ENCODE measurements at regions not wholly inside any gene's neighbourhood (a gene's known extent, or its start where the extent isn't known, plus 50 kb on each side); places are given as distances from the start of the nearest gene placed in this dataset.
A peak's percentile ranks its signal among the peaks of the same experiment; 100 is the strongest.

GRCh38 chr6:169904051-169904922 is 152.9 kb downstream of the ERMARD start:
- Mint-ChIP-seq H3K36me3 (ENCODE audit: insufficient read depth) (no peaks in the 10 kb centered on the region), H3K4me3 (ENCODE audit: low read depth) (no peak overlapping the region), H3K27ac (no peak overlapping the region), H3K9me3 (ENCODE audit: low read depth) (no peaks in the 10 kb centered on the region), H3K4me1 (ENCODE audit: low read depth) (peaks cover 4% of the 10 kb centered on the region), H3K27me3 (peaks cover 13% of the 10 kb centered on the region)
- no peak for DNase-seq (ENCODE audit: low spot score, unreplicated experiment)
- no peak for TF ChIP-seq CTCF (IDR thresholded peaks at IDR 0.05; ENCODE audit: unreplicated experiment)

GRCh38 chr6:169903122-169903521 is 151.7 kb downstream of the ERMARD start:
- TF ChIP-seq CTCF (IDR thresholded peaks at IDR 0.05; ENCODE audit: unreplicated experiment): no peak
- DNase-seq (ENCODE audit: low spot score, unreplicated experiment): no peak
- H3K9me3 Mint-ChIP-seq (ENCODE audit: low read depth): no peaks in the 10 kb centered on the region
- peaks cover 12% of the 10 kb centered on the region for H3K4me1 Mint-ChIP-seq (ENCODE audit: low read depth)
- H3K4me3 Mint-ChIP-seq (ENCODE audit: low read depth): no peak overlapping the region
- H3K27ac Mint-ChIP-seq: no peak overlapping the region
- peaks cover 16% of the 10 kb centered on the region for H3K27me3 Mint-ChIP-seq
- H3K36me3 Mint-ChIP-seq (ENCODE audit: insufficient read depth): no peaks in the 10 kb centered on the region

- Mint-ChIP-seq H3K4me3 (ENCODE audit: low read depth) (no peak overlapping the region), H3K27ac (no peak overlapping the region), H3K9me3 (ENCODE audit: low read depth) (no peaks in the 10 kb centered on the region), H3K36me3 (ENCODE audit: insufficient read depth) (no peaks in the 10 kb centered on the region), H3K4me1 (ENCODE audit: low read depth) (peaks cover 12% of the 10 kb centered on the region), H3K27me3 (peaks cover 14% of the 10 kb centered on the region)
- TF ChIP-seq CTCF (IDR thresholded peaks at IDR 0.05; ENCODE audit: unreplicated experiment): no peak
- no peak for DNase-seq (ENCODE audit: low spot score, unreplicated experiment)
Observed at GRCh38 chr6:169902604-169903003, 151.2 kb downstream of the ERMARD start.

GRCh38 chr6:169902070-169902469 is 150.6 kb downstream of the ERMARD start:
- H3K4me3 Mint-ChIP-seq (ENCODE audit: low read depth): no peak overlapping the region
- H3K4me1 Mint-ChIP-seq (ENCODE audit: low read depth): peaks cover 12% of the 10 kb centered on the region
- no peak for DNase-seq (ENCODE audit: low spot score, unreplicated experiment)
- TF ChIP-seq CTCF (IDR thresholded peaks at IDR 0.05; ENCODE audit: unreplicated experiment): no peak
- no peaks in the 10 kb centered on the region for H3K36me3 Mint-ChIP-seq (ENCODE audit: insufficient read depth)
- no peaks in the 10 kb centered on the region for H3K9me3 Mint-ChIP-seq (ENCODE audit: low read depth)
- no peak overlapping the region for H3K27ac Mint-ChIP-seq
- peaks cover 8% of the 10 kb centered on the region for H3K27me3 Mint-ChIP-seq

GRCh38 chr6:169899481-169900145 is 148.2 kb downstream of the ERMARD start:
- H3K36me3 Mint-ChIP-seq (ENCODE audit: insufficient read depth): no peaks in the 10 kb centered on the region
- no peak overlapping the region for H3K4me3 Mint-ChIP-seq (ENCODE audit: low read depth)
- no peak for TF ChIP-seq CTCF (IDR thresholded peaks at IDR 0.05; ENCODE audit: unreplicated experiment)
- H3K9me3 Mint-ChIP-seq (ENCODE audit: low read depth): no peaks in the 10 kb centered on the region
- no peak for DNase-seq (ENCODE audit: low spot score, unreplicated experiment)
- peaks cover 7% of the 10 kb centered on the region for H3K27me3 Mint-ChIP-seq
- peak overlapping the region; percentile 34 for H3K27ac Mint-ChIP-seq
- H3K4me1 Mint-ChIP-seq (ENCODE audit: low read depth): peaks cover 12% of the 10 kb centered on the region
